ENCODE measurements at regions not wholly inside any gene's neighbourhood (a gene's known extent, or its start where the extent isn't known, plus 50 kb on each side); places are given as distances from the start of the nearest gene placed in this dataset.

GRCh38 chr3:40701016-40701588 is 176.3 kb downstream of the ZNF621 start:
- H3K27ac Mint-ChIP-seq (ENCODE audit: unreplicated experiment) = no peak overlapping the region
- Histone ChIP-seq H3K79me2 (ENCODE audit: insufficient read depth, low read length) (no peaks in the 10 kb centered on the region), H3K36me3 (ENCODE audit: insufficient read depth, low read length) (no peaks in the 10 kb centered on the region), H3K4me1 (ENCODE audit: insufficient read depth, low read length) (no peaks in the 10 kb centered on the region), H3K4me2 (ENCODE audit: low read length) (no peak overlapping the region), H3K9ac (ENCODE audit: low read length) (no peak overlapping the region), H2AFZ (ENCODE audit: low read depth, low read length) (no peak overlapping the region), H3K9me3 (ENCODE audit: insufficient read depth, low read depth, low read length) (peaks cover 4% of the 10 kb centered on the region), H3K27ac (ENCODE audit: low read depth, low read length) (no peak overlapping the region), H4K20me1 (ENCODE audit: insufficient read depth, low read length) (no peaks in the 10 kb centered on the region), H3K27me3 (ENCODE audit: insufficient read depth, low read length) (no peaks in the 10 kb centered on the region), H3K4me3 (ENCODE audit: insufficient read depth, low read depth, low read length) (no peak overlapping the region)
- H3K9me3 Mint-ChIP-seq (ENCODE audit: unreplicated experiment) = peaks cover 9% of the 10 kb centered on the region
- peaks cover 9% of the 10 kb centered on the region for H3K27me3 Mint-ChIP-seq (ENCODE audit: low read depth, unreplicated experiment)
- FAIRE-seq (no peak), DNase-seq (ENCODE audit: low read depth) (no peak)
- no peaks in the 10 kb centered on the region for H3K4me1 Mint-ChIP-seq (ENCODE audit: low read depth, unreplicated experiment)
- H3K36me3 Mint-ChIP-seq (ENCODE audit: low read depth, unreplicated experiment) = no peaks in the 10 kb centered on the region
- no peak for TF ChIP-seq CTCF (IDR thresholded peaks at IDR 0.05; ENCODE audit: insufficient read depth, low read depth, low read length)
- no peak for TF ChIP-seq EZH2 (IDR thresholded peaks at IDR 0.05; ENCODE audit: insufficient read depth, low read length)
- no peak overlapping the region for H3K4me3 Mint-ChIP-seq (ENCODE audit: unreplicated experiment)

- Histone ChIP-seq H3K27me3 (ENCODE audit: insufficient read depth, low read length) (no peaks in the 10 kb centered on the region), H4K20me1 (ENCODE audit: insufficient read depth, low read length) (no peaks in the 10 kb centered on the region), H3K9me3 (ENCODE audit: insufficient read depth, low read depth, low read length) (peaks cover 4% of the 10 kb centered on the region), H3K9ac (ENCODE audit: low read length) (no peak overlapping the region), H3K79me2 (ENCODE audit: insufficient read depth, low read length) (no peaks in the 10 kb centered on the region), H3K4me1 (ENCODE audit: insufficient read depth, low read length) (no peaks in the 10 kb centered on the region), H3K4me3 (ENCODE audit: insufficient read depth, low read depth, low read length) (no peak overlapping the region), H3K36me3 (ENCODE audit: insufficient read depth, low read length) (no peaks in the 10 kb centered on the region), H2AFZ (ENCODE audit: low read depth, low read length) (no peak overlapping the region), H3K4me2 (ENCODE audit: low read length) (no peak overlapping the region), H3K27ac (ENCODE audit: low read depth, low read length) (no peak overlapping the region)
- H3K27me3 Mint-ChIP-seq (ENCODE audit: low read depth, unreplicated experiment) = peaks cover 5% of the 10 kb centered on the region
- DNase-seq (ENCODE audit: low read depth) = no peak
- no peak for FAIRE-seq
- peaks cover 9% of the 10 kb centered on the region for H3K9me3 Mint-ChIP-seq (ENCODE audit: unreplicated experiment)
- TF ChIP-seq CTCF (IDR thresholded peaks at IDR 0.05; ENCODE audit: insufficient read depth, low read depth, low read length) (no peak), EZH2 (IDR thresholded peaks at IDR 0.05; ENCODE audit: insufficient read depth, low read length) (no peak)
- no peaks in the 10 kb centered on the region for H3K36me3 Mint-ChIP-seq (ENCODE audit: low read depth, unreplicated experiment)
- H3K4me3 Mint-ChIP-seq (ENCODE audit: unreplicated experiment) = no peak overlapping the region
- H3K4me1 Mint-ChIP-seq (ENCODE audit: low read depth, unreplicated experiment) = no peaks in the 10 kb centered on the region
- H3K27ac Mint-ChIP-seq (ENCODE audit: unreplicated experiment) = no peak overlapping the region
These were observed 179.5 kb downstream of the ZNF621 start for GRCh38 chr3:40704224-40704623.

- TF ChIP-seq CTCF (IDR thresholded peaks at IDR 0.05; ENCODE audit: insufficient read depth, low read depth, low read length) (no peak), EZH2 (IDR thresholded peaks at IDR 0.05; ENCODE audit: insufficient read depth, low read length) (no peak)
- H3K4me1 Mint-ChIP-seq (ENCODE audit: low read depth, unreplicated experiment) = no peaks in the 10 kb centered on the region
- H3K4me3 ChIP-seq (ENCODE audit: insufficient read depth, low read depth, low read length) = no peak overlapping the region
- no peaks in the 10 kb centered on the region for H3K4me1 ChIP-seq (ENCODE audit: insufficient read depth, low read length)
- H4K20me1 ChIP-seq (ENCODE audit: insufficient read depth, low read length) = no peaks in the 10 kb centered on the region
- H3K9me3 ChIP-seq (ENCODE audit: insufficient read depth, low read depth, low read length) = peaks cover 4% of the 10 kb centered on the region
- no peak for DNase-seq (ENCODE audit: low read depth)
- no peaks in the 10 kb centered on the region for H3K36me3 ChIP-seq (ENCODE audit: insufficient read depth, low read length)
- no peak for FAIRE-seq
- no peaks in the 10 kb centered on the region for H3K9me3 Mint-ChIP-seq (ENCODE audit: unreplicated experiment)
- H3K4me3 Mint-ChIP-seq (ENCODE audit: unreplicated experiment) = no peak overlapping the region
- H3K27ac Mint-ChIP-seq (ENCODE audit: unreplicated experiment) = no peak overlapping the region
- H3K27me3 Mint-ChIP-seq (ENCODE audit: low read depth, unreplicated experiment) = peaks cover 2% of the 10 kb centered on the region
- no peaks in the 10 kb centered on the region for H3K36me3 Mint-ChIP-seq (ENCODE audit: low read depth, unreplicated experiment)
- H3K79me2 ChIP-seq (ENCODE audit: insufficient read depth, low read length) = no peaks in the 10 kb centered on the region
- H3K4me2 ChIP-seq (ENCODE audit: low read length) = no peak overlapping the region
- H2AFZ ChIP-seq (ENCODE audit: low read depth, low read length) = no peak overlapping the region
- no peaks in the 10 kb centered on the region for H3K27me3 ChIP-seq (ENCODE audit: insufficient read depth, low read length)
- H3K27ac ChIP-seq (ENCODE audit: low read depth, low read length) = no peak overlapping the region
- H3K9ac ChIP-seq (ENCODE audit: low read length) = no peak overlapping the region
These were observed 180.9 kb downstream of the ZNF621 start for GRCh38 chr3:40705663-40706062.
